ENCODE measurements at regions not wholly inside any gene's neighbourhood (a gene's known extent, or its start where the extent isn't known, plus 50 kb on each side); places are given as distances from the start of the nearest gene placed in this dataset.

DNA sequence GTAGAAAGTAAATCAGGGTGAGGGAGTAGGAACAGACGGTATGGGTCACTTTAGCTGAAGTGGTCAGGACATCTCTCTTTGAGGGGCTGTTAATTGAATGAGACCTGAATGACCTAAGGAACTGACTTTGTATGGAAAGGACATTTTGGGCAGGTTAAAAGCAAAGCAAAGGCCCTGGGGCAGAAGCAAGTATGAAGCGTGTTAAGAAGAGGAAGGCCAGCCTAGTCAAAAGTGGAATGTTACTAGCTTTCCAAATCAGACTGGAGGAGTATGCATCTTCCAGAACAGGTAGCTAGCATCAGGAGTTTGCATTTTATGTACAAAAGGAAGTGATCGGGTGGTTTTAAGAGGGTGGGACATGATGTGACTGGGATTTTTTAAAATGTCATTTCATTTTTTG is 70.9 kb upstream of the PCGF5 start:
- no peak for DNase-seq (ENCODE audit: low read depth in 1 of 2, low spot score in 1 of 2)
- in situ Hi-C loops (cut with HindIII; ENCODE audit: low pct_unique_long_range_greater_than_20kb, low sequenced_read_pairs) = no loop called here
- no peak for TF ChIP-seq JUND (IDR thresholded peaks at IDR 0.05; ENCODE audit: low read depth)

- no peak for TF ChIP-seq JUND (IDR thresholded peaks at IDR 0.05; ENCODE audit: low read depth)
- in situ Hi-C loops (cut with HindIII; ENCODE audit: low pct_unique_long_range_greater_than_20kb, low sequenced_read_pairs) = no loop called here
- no peak for DNase-seq (ENCODE audit: low read depth in 1 of 2, low spot score in 1 of 2)
Observed at GRCh38 chr10:91150631-91151030, 69.8 kb upstream of the PCGF5 start.

GRCh38 chr10:91153508-91153907 is 67.0 kb upstream of the PCGF5 start:
- DNase-seq (ENCODE audit: low read depth in 1 of 2, low spot score in 1 of 2) = no peak
- in situ Hi-C loops (cut with HindIII; ENCODE audit: low pct_unique_long_range_greater_than_20kb, low sequenced_read_pairs) = no loop called here
- no peak for TF ChIP-seq JUND (IDR thresholded peaks at IDR 0.05; ENCODE audit: low read depth)

- no peak for TF ChIP-seq JUND (IDR thresholded peaks at IDR 0.05; ENCODE audit: low read depth)
- in situ Hi-C loops (cut with HindIII; ENCODE audit: low pct_unique_long_range_greater_than_20kb, low sequenced_read_pairs) = no loop called here
- DNase-seq (ENCODE audit: low read depth in 1 of 2, low spot score in 1 of 2) = no peak
Observed at GRCh38 chr10:91154842-91155241, 65.6 kb upstream of the PCGF5 start.

- DNase-seq (ENCODE audit: low read depth in 1 of 2, low spot score in 1 of 2) = no peak
- in situ Hi-C loops (cut with HindIII; ENCODE audit: low pct_unique_long_range_greater_than_20kb, low sequenced_read_pairs) = no loop called here
- no peak for TF ChIP-seq JUND (IDR thresholded peaks at IDR 0.05; ENCODE audit: low read depth)
Observed at GRCh38 chr10:91156196-91156595, 64.3 kb upstream of the PCGF5 start.

DNA sequence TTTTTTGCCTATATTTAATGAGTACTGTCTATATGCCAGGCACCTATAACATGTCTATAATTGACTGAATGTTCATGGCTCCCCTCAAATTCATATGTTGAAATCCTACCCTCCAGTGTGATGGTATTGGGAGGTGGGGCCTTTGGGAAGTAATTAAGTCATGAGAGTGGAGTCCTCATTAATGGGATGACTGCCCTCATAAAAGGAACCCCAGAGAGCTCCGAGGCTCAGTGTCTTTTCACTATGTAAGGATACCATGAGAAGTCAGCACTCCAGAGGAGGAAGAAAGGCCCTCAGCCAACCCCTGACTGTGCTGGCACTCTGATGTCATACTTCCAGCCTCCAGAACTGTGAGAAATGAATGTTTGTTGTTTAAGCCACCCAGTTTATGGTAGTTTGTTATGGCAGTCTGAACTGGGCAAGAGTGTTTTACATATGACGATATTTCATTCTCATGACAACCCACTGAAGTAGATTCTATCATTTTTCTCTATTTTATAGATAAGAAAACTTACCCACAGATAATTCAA is 61.1 kb upstream of the PCGF5 start:
- in situ Hi-C loops (cut with HindIII; ENCODE audit: low pct_unique_long_range_greater_than_20kb, low sequenced_read_pairs) = no loop called here
- TF ChIP-seq JUND (IDR thresholded peaks at IDR 0.05; ENCODE audit: low read depth) = no peak
- DNase-seq (ENCODE audit: low read depth in 1 of 2, low spot score in 1 of 2) = no peak

DNA sequence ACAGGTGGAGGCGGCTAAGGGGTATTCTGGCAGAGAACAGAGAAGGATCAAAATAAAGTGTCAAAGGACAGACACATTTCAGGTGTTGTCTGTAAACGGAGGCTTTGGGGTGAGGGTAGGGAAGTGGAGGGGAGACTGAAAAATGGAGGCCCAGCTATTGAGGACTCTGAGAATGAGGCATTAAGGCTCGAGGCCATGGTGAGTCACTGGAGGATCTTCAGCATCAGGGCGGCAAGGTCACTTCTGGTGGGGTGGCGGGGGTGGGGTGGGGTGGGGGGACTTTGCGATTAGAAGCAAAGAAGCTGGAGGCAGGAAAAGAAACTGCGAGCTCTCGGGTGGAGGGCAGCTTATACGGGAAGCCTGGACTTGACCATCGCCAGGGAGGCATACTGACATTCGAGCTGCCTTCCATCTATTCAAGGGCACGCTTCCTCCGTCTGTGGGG is 58.4 kb upstream of the PCGF5 start:
- TF ChIP-seq JUND (IDR thresholded peaks at IDR 0.05; ENCODE audit: low read depth) = no peak
- DNase-seq (ENCODE audit: low read depth in 1 of 2, low spot score in 1 of 2) = no peak
- in situ Hi-C loops (cut with HindIII; ENCODE audit: low pct_unique_long_range_greater_than_20kb, low sequenced_read_pairs) = no loop called here

DNA sequence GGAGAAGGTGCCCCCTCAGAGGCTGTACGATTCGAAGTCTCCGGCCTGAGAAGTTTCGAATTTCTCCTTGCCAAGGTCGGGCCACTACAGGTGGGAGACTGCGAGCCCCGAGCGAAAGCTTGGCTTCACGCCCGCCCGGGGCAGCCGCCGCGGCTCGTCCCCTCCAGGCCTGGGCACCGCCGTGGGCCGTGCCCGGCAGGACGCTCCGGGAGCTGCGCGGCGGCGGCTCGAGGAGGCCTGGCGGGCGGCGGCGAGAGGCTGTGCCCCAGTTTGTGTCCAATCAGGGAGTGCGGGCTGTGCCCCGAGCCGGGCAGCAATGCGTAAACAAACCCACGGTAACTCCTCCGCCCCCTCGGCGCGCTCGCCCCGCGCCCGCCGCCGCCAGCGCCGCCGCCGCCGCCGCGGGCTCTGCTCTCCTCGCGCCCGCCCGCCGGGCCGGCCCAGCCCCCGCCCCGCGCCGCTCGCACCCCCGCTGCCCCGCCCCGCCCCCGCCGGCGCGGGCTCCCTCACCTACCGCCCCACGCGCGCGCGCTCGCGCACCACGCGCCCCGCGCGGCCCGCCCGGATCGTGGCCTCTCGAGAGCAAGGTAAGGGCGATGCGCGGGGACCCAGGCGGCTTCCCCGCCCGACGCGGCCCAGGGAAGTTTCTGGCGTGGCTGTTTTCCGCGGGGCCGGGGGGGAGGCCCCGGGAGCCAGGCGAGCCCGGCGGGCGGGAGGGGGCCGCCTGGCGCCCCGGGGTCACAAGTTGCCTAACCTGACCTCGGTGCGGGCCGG is 57.8 kb upstream of the PCGF5 start:
- no peak for TF ChIP-seq JUND (IDR thresholded peaks at IDR 0.05; ENCODE audit: low read depth)
- in situ Hi-C loops (cut with HindIII; ENCODE audit: low pct_unique_long_range_greater_than_20kb, low sequenced_read_pairs) = no loop called here
- DNase-seq (ENCODE audit: low read depth in 1 of 2, low spot score in 1 of 2) = peak; percentile 75 to 88

- in situ Hi-C loops (cut with HindIII; ENCODE audit: low pct_unique_long_range_greater_than_20kb, low sequenced_read_pairs) = no loop called here
- peak; percentile 54 to 58 for DNase-seq (ENCODE audit: low read depth in 1 of 2, low spot score in 1 of 2)
- TF ChIP-seq JUND (IDR thresholded peaks at IDR 0.05; ENCODE audit: low read depth) = no peak
Observed at GRCh38 chr10:91163269-91163868, 57.1 kb upstream of the PCGF5 start.

DNA sequence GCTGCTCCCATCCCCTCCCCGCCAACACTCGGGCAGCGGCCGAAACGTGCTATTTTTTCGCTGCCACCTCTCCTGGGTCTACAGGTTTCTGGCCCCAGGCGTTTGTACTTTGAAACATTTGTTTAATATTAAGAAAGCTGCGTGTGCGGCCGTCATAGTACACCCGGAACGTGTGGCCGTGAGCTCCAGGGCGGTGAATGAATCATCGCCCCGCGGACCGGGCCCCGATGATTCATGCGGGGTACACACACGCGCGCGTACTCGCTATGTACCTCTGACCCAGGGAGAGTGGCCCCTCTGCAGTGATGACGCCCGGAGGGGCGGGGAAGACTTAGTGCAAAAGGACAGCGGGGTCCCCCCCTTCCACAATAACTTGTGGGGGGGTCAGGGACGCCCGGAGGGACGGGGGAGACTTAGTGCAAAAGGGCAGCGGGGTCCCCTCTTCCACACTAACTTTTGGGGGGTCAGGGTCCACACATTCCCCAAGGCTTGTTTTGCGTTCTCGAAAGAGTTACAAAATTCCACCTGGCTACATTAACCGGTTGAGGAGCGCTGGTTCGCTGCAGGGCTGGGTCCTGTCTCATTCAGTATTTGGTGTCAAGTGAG is 56.5 kb upstream of the PCGF5 start:
- TF ChIP-seq JUND (IDR thresholded peaks at IDR 0.05; ENCODE audit: low read depth) = no peak
- peak in 1 of 2 experiments; percentile 43 for DNase-seq (ENCODE audit: low read depth in 1 of 2, low spot score in 1 of 2)
- in situ Hi-C loops (cut with HindIII; ENCODE audit: low pct_unique_long_range_greater_than_20kb, low sequenced_read_pairs) = no loop called here

GRCh38 chr10:91164520-91165065 is 55.9 kb upstream of the PCGF5 start:
- no peak for TF ChIP-seq JUND (IDR thresholded peaks at IDR 0.05; ENCODE audit: low read depth)
- no peak for DNase-seq (ENCODE audit: low read depth in 1 of 2, low spot score in 1 of 2)
- in situ Hi-C loops (cut with HindIII; ENCODE audit: low pct_unique_long_range_greater_than_20kb, low sequenced_read_pairs) = no loop called here

GRCh38 chr10:91167406-91167805 is 53.1 kb upstream of the PCGF5 start:
- in situ Hi-C loops (cut with HindIII; ENCODE audit: low pct_unique_long_range_greater_than_20kb, low sequenced_read_pairs) = no loop called here
- peak in 1 of 2 experiments; percentile 74 for DNase-seq (ENCODE audit: low read depth in 1 of 2, low spot score in 1 of 2)

GRCh38 chr10:91170418-91170817 is 50.0 kb upstream of the PCGF5 start:
- no peak for TF ChIP-seq JUND (IDR thresholded peaks at IDR 0.05; ENCODE audit: low read depth)
- in situ Hi-C loops (cut with HindIII; ENCODE audit: low pct_unique_long_range_greater_than_20kb, low sequenced_read_pairs) = no loop called here
- no peak for DNase-seq (ENCODE audit: low read depth in 1 of 2, low spot score in 1 of 2)

More at GRCh38 chr10:91167406-91167805, 53.1 kb upstream of the PCGF5 start:
- TF ChIP-seq JUND (IDR thresholded peaks at IDR 0.05; ENCODE audit: low read depth) = no peak

All from T47D (cell line).